ENCODE measurements at regions not wholly inside any gene's neighbourhood (a gene's known extent, or its start where the extent isn't known, plus 50 kb on each side); places are given as distances from the start of the nearest gene placed in this dataset.

DNA sequence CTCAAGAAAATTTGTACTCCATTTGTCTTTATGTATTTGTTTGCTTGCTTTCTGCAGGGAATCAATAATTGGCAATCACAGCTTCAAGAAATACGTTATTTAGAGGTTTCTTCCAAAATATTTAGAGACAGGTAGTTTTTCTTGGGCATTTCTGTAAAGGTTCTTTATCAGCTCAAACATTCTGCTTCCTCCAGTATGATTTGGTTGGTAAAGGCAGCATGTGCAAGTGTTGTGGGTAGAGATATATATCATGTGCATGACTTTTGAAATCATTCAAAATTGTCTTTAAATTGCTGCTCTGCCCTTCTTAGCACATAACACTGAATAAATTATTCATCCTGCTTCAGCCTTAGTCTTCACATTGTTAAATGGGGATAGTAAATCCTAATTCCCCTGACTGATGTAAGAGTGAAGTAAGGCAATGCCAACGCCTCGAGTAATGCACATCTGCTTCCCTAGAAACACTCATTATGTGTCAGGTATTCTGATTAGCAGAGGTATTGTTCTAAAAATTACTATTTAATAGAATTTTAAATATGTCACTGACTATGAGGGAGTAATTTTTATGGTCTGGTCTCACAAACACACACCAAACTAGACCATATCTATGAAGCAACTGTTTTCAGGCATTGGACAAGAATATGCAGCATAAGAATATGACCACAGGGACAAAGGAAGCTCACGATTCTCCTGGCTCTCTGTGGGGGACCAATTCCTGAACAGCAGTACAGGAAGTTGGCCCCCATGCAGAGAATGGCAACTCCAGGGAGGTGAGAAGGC, 77.3 kb upstream of the AKR1E2 start:
- TF ChIP-seq, protein P1, sequence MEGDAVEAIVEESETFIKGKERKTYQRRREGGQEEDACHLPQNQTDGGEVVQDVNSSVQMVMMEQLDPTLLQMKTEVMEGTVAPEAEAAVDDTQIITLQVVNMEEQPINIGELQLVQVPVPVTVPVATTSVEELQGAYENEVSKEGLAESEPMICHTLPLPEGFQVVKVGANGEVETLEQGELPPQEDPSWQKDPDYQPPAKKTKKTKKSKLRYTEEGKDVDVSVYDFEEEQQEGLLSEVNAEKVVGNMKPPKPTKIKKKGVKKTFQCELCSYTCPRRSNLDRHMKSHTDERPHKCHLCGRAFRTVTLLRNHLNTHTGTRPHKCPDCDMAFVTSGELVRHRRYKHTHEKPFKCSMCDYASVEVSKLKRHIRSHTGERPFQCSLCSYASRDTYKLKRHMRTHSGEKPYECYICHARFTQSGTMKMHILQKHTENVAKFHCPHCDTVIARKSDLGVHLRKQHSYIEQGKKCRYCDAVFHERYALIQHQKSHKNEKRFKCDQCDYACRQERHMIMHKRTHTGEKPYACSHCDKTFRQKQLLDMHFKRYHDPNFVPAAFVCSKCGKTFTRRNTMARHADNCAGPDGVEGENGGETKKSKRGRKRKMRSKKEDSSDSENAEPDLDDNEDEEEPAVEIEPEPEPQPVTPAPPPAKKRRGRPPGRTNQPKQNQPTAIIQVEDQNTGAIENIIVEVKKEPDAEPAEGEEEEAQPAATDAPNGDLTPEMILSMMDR (IDR thresholded peaks at IDR 0.05), result no peak
- TF ChIP-seq POLR2AphosphoS5 (IDR thresholded peaks at IDR 0.05; ENCODE audit: low read depth, low read length), result no peak
- TF ChIP-seq, protein P2, sequence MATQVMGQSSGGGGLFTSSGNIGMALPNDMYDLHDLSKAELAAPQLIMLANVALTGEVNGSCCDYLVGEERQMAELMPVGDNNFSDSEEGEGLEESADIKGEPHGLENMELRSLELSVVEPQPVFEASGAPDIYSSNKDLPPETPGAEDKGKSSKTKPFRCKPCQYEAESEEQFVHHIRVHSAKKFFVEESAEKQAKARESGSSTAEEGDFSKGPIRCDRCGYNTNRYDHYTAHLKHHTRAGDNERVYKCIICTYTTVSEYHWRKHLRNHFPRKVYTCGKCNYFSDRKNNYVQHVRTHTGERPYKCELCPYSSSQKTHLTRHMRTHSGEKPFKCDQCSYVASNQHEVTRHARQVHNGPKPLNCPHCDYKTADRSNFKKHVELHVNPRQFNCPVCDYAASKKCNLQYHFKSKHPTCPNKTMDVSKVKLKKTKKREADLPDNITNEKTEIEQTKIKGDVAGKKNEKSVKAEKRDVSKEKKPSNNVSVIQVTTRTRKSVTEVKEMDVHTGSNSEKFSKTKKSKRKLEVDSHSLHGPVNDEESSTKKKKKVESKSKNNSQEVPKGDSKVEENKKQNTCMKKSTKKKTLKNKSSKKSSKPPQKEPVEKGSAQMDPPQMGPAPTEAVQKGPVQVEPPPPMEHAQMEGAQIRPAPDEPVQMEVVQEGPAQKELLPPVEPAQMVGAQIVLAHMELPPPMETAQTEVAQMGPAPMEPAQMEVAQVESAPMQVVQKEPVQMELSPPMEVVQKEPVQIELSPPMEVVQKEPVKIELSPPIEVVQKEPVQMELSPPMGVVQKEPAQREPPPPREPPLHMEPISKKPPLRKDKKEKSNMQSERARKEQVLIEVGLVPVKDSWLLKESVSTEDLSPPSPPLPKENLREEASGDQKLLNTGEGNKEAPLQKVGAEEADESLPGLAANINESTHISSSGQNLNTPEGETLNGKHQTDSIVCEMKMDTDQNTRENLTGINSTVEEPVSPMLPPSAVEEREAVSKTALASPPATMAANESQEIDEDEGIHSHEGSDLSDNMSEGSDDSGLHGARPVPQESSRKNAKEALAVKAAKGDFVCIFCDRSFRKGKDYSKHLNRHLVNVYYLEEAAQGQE (IDR thresholded peaks at IDR 0.05; ENCODE audit: insufficient read depth in 1 of 2, low read depth in 2 of 2, low read length in 1 of 2), result no peak
- TF ChIP-seq SIN3A (IDR thresholded peaks at IDR 0.05; ENCODE audit: borderline replicate concordance, insufficient read depth, low read depth, low read length), result no peak

Measured in Panc1 (cell line).